ENCODE measurements at regions not wholly inside any gene's neighbourhood (a gene's known extent, or its start where the extent isn't known, plus 50 kb on each side); places are given as distances from the start of the nearest gene placed in this dataset.

- Histone ChIP-seq H3K27ac (ENCODE audit: low read depth, low read length, severe bottlenecking) (no peak overlapping the region), H3K9me3 (ENCODE audit: control insufficient read depth, low read length) (no peaks in the 10 kb centered on the region), H3K36me3 (ENCODE audit: control insufficient read depth, insufficient read depth, low read length) (no peaks in the 10 kb centered on the region), H3K4me3 (ENCODE audit: extremely low read depth, insufficient read depth, low read length, poor library complexity, severe bottlenecking) (no peak overlapping the region), H3K4me1 (ENCODE audit: control insufficient read depth, insufficient read depth, low read length, poor library complexity, severe bottlenecking) (peaks cover 22% of the 10 kb centered on the region)
- WGBS, 2 experiments (ENCODE audit: insufficient coverage in 2 of 2): no CpG with 5 or more reads among the region's 2 CpGs
Observed at GRCh38 chr10:62625484-62625883, 179.0 kb upstream of the ADO start.

- Histone ChIP-seq H3K36me3 (ENCODE audit: control insufficient read depth, insufficient read depth, low read length) (no peaks in the 10 kb centered on the region), H3K4me1 (ENCODE audit: control insufficient read depth, insufficient read depth, low read length, poor library complexity, severe bottlenecking) (peaks cover 22% of the 10 kb centered on the region), H3K9me3 (ENCODE audit: control insufficient read depth, low read length) (no peaks in the 10 kb centered on the region), H3K27ac (ENCODE audit: low read depth, low read length, severe bottlenecking) (no peak overlapping the region), H3K4me3 (ENCODE audit: extremely low read depth, insufficient read depth, low read length, poor library complexity, severe bottlenecking) (no peak overlapping the region)
- 0 to 25% methylated on average over 1 to 2 of the region's 3 CpGs for WGBS, 2 experiments (ENCODE audit: insufficient coverage in 2 of 2)
Observed at GRCh38 chr10:62626079-62626478, 178.4 kb upstream of the ADO start.

- 20% methylated on average over 1 of the region's 2 CpGs; no CpG with 5 or more reads in 1 of the 2 experiments for WGBS, 2 experiments (ENCODE audit: insufficient coverage in 2 of 2)
- no peak overlapping the region for H3K4me3 ChIP-seq (ENCODE audit: extremely low read depth, insufficient read depth, low read length, poor library complexity, severe bottlenecking)
- H3K27ac ChIP-seq (ENCODE audit: low read depth, low read length, severe bottlenecking): no peak overlapping the region
- H3K4me1 ChIP-seq (ENCODE audit: control insufficient read depth, insufficient read depth, low read length, poor library complexity, severe bottlenecking): peaks cover 22% of the 10 kb centered on the region
- no peaks in the 10 kb centered on the region for H3K36me3 ChIP-seq (ENCODE audit: control insufficient read depth, insufficient read depth, low read length)
- no peaks in the 10 kb centered on the region for H3K9me3 ChIP-seq (ENCODE audit: control insufficient read depth, low read length)
Observed at GRCh38 chr10:62626817-62627216, 177.7 kb upstream of the ADO start.

- Histone ChIP-seq H3K36me3 (ENCODE audit: control insufficient read depth, insufficient read depth, low read length) (no peaks in the 10 kb centered on the region), H3K4me1 (ENCODE audit: control insufficient read depth, insufficient read depth, low read length, poor library complexity, severe bottlenecking) (peaks cover 22% of the 10 kb centered on the region), H3K4me3 (ENCODE audit: extremely low read depth, insufficient read depth, low read length, poor library complexity, severe bottlenecking) (no peak overlapping the region), H3K27ac (ENCODE audit: low read depth, low read length, severe bottlenecking) (no peak overlapping the region), H3K9me3 (ENCODE audit: control insufficient read depth, low read length) (no peaks in the 10 kb centered on the region)
- 85 to 96% methylated on average over 4 of the region's 4 CpGs for WGBS, 2 experiments (ENCODE audit: insufficient coverage in 2 of 2)
Observed at GRCh38 chr10:62627983-62628382, 176.5 kb upstream of the ADO start.

GRCh38 chr10:62631241-62631640, 173.3 kb upstream of the ADO start:
- WGBS, 2 experiments (ENCODE audit: insufficient coverage in 2 of 2): 100% methylated on average over 1 of the region's 1 CpG; no CpG with 5 or more reads in 1 of the 2 experiments
- Histone ChIP-seq H3K9me3 (ENCODE audit: control insufficient read depth, low read length) (no peaks in the 10 kb centered on the region), H3K27ac (ENCODE audit: low read depth, low read length, severe bottlenecking) (no peak overlapping the region), H3K4me3 (ENCODE audit: extremely low read depth, insufficient read depth, low read length, poor library complexity, severe bottlenecking) (no peak overlapping the region), H3K36me3 (ENCODE audit: control insufficient read depth, insufficient read depth, low read length) (no peaks in the 10 kb centered on the region), H3K4me1 (ENCODE audit: control insufficient read depth, insufficient read depth, low read length, poor library complexity, severe bottlenecking) (peaks cover 14% of the 10 kb centered on the region)

- 90 to 99% methylated on average over 7 to 9 of the region's 12 CpGs for WGBS, 2 experiments (ENCODE audit: insufficient coverage in 2 of 2)
- Histone ChIP-seq H3K4me3 (ENCODE audit: extremely low read depth, insufficient read depth, low read length, poor library complexity, severe bottlenecking) (no peak overlapping the region), H3K27ac (ENCODE audit: low read depth, low read length, severe bottlenecking) (no peak overlapping the region), H3K9me3 (ENCODE audit: control insufficient read depth, low read length) (no peaks in the 10 kb centered on the region), H3K36me3 (ENCODE audit: control insufficient read depth, insufficient read depth, low read length) (no peaks in the 10 kb centered on the region), H3K4me1 (ENCODE audit: control insufficient read depth, insufficient read depth, low read length, poor library complexity, severe bottlenecking) (peaks cover 7% of the 10 kb centered on the region)
Observed at GRCh38 chr10:62632071-62632809, 172.3 kb upstream of the ADO start.

- no peaks in the 10 kb centered on the region for H3K36me3 ChIP-seq (ENCODE audit: control insufficient read depth, insufficient read depth, low read length)
- H3K27ac ChIP-seq (ENCODE audit: low read depth, low read length, severe bottlenecking): no peak overlapping the region
- peaks cover 13% of the 10 kb centered on the region for H3K4me1 ChIP-seq (ENCODE audit: control insufficient read depth, insufficient read depth, low read length, poor library complexity, severe bottlenecking)
- no peak overlapping the region for H3K4me3 ChIP-seq (ENCODE audit: extremely low read depth, insufficient read depth, low read length, poor library complexity, severe bottlenecking)
- 100% methylated on average over 1 of the region's 3 CpGs for WGBS, 2 experiments (ENCODE audit: insufficient coverage in 2 of 2)
- no peaks in the 10 kb centered on the region for H3K9me3 ChIP-seq (ENCODE audit: control insufficient read depth, low read length)
Observed at GRCh38 chr10:62633976-62634375, 170.5 kb upstream of the ADO start.

GRCh38 chr10:62634576-62634975, 169.9 kb upstream of the ADO start:
- peaks cover 13% of the 10 kb centered on the region for H3K4me1 ChIP-seq (ENCODE audit: control insufficient read depth, insufficient read depth, low read length, poor library complexity, severe bottlenecking)

GRCh38 chr10:62635127-62635526, 169.4 kb upstream of the ADO start:
- Histone ChIP-seq H3K27ac (ENCODE audit: low read depth, low read length, severe bottlenecking) (no peak overlapping the region), H3K4me3 (ENCODE audit: extremely low read depth, insufficient read depth, low read length, poor library complexity, severe bottlenecking) (no peak overlapping the region), H3K4me1 (ENCODE audit: control insufficient read depth, insufficient read depth, low read length, poor library complexity, severe bottlenecking) (peaks cover 13% of the 10 kb centered on the region), H3K9me3 (ENCODE audit: control insufficient read depth, low read length) (no peaks in the 10 kb centered on the region), H3K36me3 (ENCODE audit: control insufficient read depth, insufficient read depth, low read length) (no peaks in the 10 kb centered on the region)
- 80% methylated on average over 1 of the region's 3 CpGs; no CpG with 5 or more reads in 1 of the 2 experiments for WGBS, 2 experiments (ENCODE audit: insufficient coverage in 2 of 2)

More at GRCh38 chr10:62634576-62634975, 169.9 kb upstream of the ADO start:
- Histone ChIP-seq H3K9me3 (ENCODE audit: control insufficient read depth, low read length) (no peaks in the 10 kb centered on the region), H3K27ac (ENCODE audit: low read depth, low read length, severe bottlenecking) (no peak overlapping the region), H3K4me3 (ENCODE audit: extremely low read depth, insufficient read depth, low read length, poor library complexity, severe bottlenecking) (no peak overlapping the region), H3K36me3 (ENCODE audit: control insufficient read depth, insufficient read depth, low read length) (no peaks in the 10 kb centered on the region)
- WGBS, 2 experiments (ENCODE audit: insufficient coverage in 2 of 2): no CpG with 5 or more reads among the region's 2 CpGs

- H3K9me3 ChIP-seq (ENCODE audit: control insufficient read depth, low read length): no peaks in the 10 kb centered on the region
- no peaks in the 10 kb centered on the region for H3K36me3 ChIP-seq (ENCODE audit: control insufficient read depth, insufficient read depth, low read length)
- 96 to 100% methylated on average over 1 to 3 of the region's 3 CpGs for WGBS, 2 experiments (ENCODE audit: insufficient coverage in 2 of 2)
- H3K4me3 ChIP-seq (ENCODE audit: extremely low read depth, insufficient read depth, low read length, poor library complexity, severe bottlenecking): no peak overlapping the region
- H3K27ac ChIP-seq (ENCODE audit: low read depth, low read length, severe bottlenecking): no peak overlapping the region
- H3K4me1 ChIP-seq (ENCODE audit: control insufficient read depth, insufficient read depth, low read length, poor library complexity, severe bottlenecking): peaks cover 15% of the 10 kb centered on the region
Observed at GRCh38 chr10:62636825-62637248, 167.7 kb upstream of the ADO start.

Measured in mesodermal cell (in vitro differentiated cells).